Fibroblast of mammary gland (primary cell): ENCODE measurements at regions not wholly inside any gene's neighbourhood (a gene's known extent, or its start where the extent isn't known, plus 50 kb on each side); places are given as distances from the start of the nearest gene placed in this dataset.
"Not testable (repeated sequence)": the region's sequence is repeated elsewhere in the genome, so short reads cannot be mapped to it uniquely, and the experiment has no call there.

Source experiments
- DNase-seq: peaks from one replicate; pipeline ENCODE4 v3.0.0-alpha.2; 2010; ENCODE audit warnings: low read depth
- H3K4me3 ChIP-seq: 2 replicates; pipeline ENCODE4 v1.5.1; 2011; ENCODE audit warnings: low read depth, mild to moderate bottlenecking, low read length, moderate library complexity; ENCODE audit not compliant: control insufficient read depth
- CTCF ChIP-seq: conservative IDR thresholded peaks from 2 replicates; pipeline ENCODE4 v1.5.1; 2011; ENCODE audit warnings: low read depth, low read length, inconsistent platforms; ENCODE audit not compliant: control insufficient read depth, insufficient read depth

GRCh38 chr12:125340791-125341190 is 275.6 kb downstream of the AACS start:
- H3K4me3 ChIP-seq, result no peak overlapping the region

GRCh38 chr12:125341422-125341821 is 276.2 kb downstream of the AACS start:
- DNase-seq, result no peak
- H3K4me3 ChIP-seq, result no peak overlapping the region
- TF ChIP-seq CTCF, result no peak

More at GRCh38 chr12:125340791-125341190, 275.6 kb downstream of the AACS start:
- peak; percentile 58 for DNase-seq
- no peak for TF ChIP-seq CTCF

GRCh38 chr12:125343649-125344048 is 278.4 kb downstream of the AACS start:
- no peak overlapping the region for H3K4me3 ChIP-seq
- DNase-seq, result no peak
- TF ChIP-seq CTCF, result no peak

GRCh38 chr12:125346362-125346761 is 281.1 kb downstream of the AACS start:
- no peak overlapping the region for H3K4me3 ChIP-seq
- DNase-seq, result no peak
- no peak for TF ChIP-seq CTCF

GRCh38 chr12:125351788-125352187 is 286.6 kb downstream of the AACS start:
- DNase-seq, result no peak
- no peak for TF ChIP-seq CTCF

GRCh38 chr12:125353002-125353401 is 287.8 kb downstream of the AACS start:
- DNase-seq, H3K4me3 ChIP-seq: not testable (repeated sequence)

More at GRCh38 chr12:125351788-125352187, 286.6 kb downstream of the AACS start:
- H3K4me3 ChIP-seq, result no peak overlapping the region

GRCh38 chr12:125353871-125354270 is 288.6 kb downstream of the AACS start:
- H3K4me3 ChIP-seq, result no peak overlapping the region
- no peak for TF ChIP-seq CTCF
- DNase-seq, result no peak
